ENCODE measurements at regions not wholly inside any gene's neighbourhood (a gene's known extent, or its start where the extent isn't known, plus 50 kb on each side); places are given as distances from the start of the nearest gene placed in this dataset.

DNA sequence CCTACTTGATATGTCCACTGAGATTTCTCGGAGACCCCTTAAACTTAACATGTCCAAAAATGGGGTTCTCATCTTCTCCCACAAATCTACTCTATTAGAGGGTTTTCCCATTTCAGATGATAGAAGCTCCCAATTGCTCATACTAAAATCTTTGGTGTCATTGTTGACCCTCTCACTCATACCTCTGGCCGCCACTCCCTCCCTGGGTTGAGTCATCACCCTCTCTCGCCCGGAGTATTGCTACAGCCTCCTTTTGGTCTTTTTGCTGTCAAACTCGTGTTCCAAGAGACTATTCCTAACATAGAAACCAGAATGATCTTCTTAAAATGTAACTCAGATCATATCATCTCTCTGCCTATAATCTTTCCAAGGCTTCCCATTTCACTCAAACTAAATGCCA is 91.0 kb upstream of the GNAQ start:
- TF ChIP-seq, protein P1, sequence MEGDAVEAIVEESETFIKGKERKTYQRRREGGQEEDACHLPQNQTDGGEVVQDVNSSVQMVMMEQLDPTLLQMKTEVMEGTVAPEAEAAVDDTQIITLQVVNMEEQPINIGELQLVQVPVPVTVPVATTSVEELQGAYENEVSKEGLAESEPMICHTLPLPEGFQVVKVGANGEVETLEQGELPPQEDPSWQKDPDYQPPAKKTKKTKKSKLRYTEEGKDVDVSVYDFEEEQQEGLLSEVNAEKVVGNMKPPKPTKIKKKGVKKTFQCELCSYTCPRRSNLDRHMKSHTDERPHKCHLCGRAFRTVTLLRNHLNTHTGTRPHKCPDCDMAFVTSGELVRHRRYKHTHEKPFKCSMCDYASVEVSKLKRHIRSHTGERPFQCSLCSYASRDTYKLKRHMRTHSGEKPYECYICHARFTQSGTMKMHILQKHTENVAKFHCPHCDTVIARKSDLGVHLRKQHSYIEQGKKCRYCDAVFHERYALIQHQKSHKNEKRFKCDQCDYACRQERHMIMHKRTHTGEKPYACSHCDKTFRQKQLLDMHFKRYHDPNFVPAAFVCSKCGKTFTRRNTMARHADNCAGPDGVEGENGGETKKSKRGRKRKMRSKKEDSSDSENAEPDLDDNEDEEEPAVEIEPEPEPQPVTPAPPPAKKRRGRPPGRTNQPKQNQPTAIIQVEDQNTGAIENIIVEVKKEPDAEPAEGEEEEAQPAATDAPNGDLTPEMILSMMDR (IDR thresholded peaks at IDR 0.05) = no peak
- TF ChIP-seq POLR2A (IDR thresholded peaks at IDR 0.05) = no peak

Data from lower leg skin (tissue), 3 donors.